KMS-11 (cell line): ENCODE measurements at regions not wholly inside any gene's neighbourhood (a gene's known extent, or its start where the extent isn't known, plus 50 kb on each side); places are given as distances from the start of the nearest gene placed in this dataset.

Source experiments
- H2AFZ ChIP-seq: fragments of 200-600 bp; sonication (generic); 2 replicates; pipeline ENCODE4 v1.6.1; 2016; ENCODE audit warnings: antibody characterized with exemption, mixed run types, low read depth
- H3K27ac ChIP-seq: fragments of 200-600 bp; sonication (generic); 2 replicates; pipeline ENCODE4 v1.6.1; 2016; ENCODE audit warnings: mild to moderate bottlenecking, mixed run types
- H3K27me3 ChIP-seq: fragments of 200-600 bp; sonication (generic); 2 replicates; pipeline ENCODE4 v1.6.1; 2017; ENCODE audit warnings: mild to moderate bottlenecking, low read depth, mixed run types, moderate library complexity; ENCODE audit not compliant: insufficient read depth
- H3K36me3 ChIP-seq: fragments of 200-600 bp; sonication (generic); 2 replicates; pipeline ENCODE4 v1.6.1; 2017; ENCODE audit warnings: mild to moderate bottlenecking, mixed run types; ENCODE audit not compliant: insufficient read depth
- H3K4me1 ChIP-seq: fragments of 200-600 bp; sonication (generic); 2 replicates; pipeline ENCODE4 v1.6.1; 2016; ENCODE audit warnings: mild to moderate bottlenecking, low read depth, mixed run types; ENCODE audit not compliant: poor library complexity, severe bottlenecking
- H3K4me2 ChIP-seq: fragments of 200-600 bp; sonication (generic); 2 replicates; pipeline ENCODE4 v1.7.0; 2016; ENCODE audit warnings: mild to moderate bottlenecking, mixed run types
- H3K4me3 ChIP-seq: fragments of 200-600 bp; sonication (generic); IDR thresholded peaks from 2 replicates; pipeline ENCODE4 v1.6.1; 2017; ENCODE audit warnings: low read depth, low read length, mixed read lengths; ENCODE audit not compliant: insufficient read depth
- H3K79me2 ChIP-seq: fragments of 200-600 bp; sonication (generic); 2 replicates; pipeline ENCODE4 v1.6.1; 2016; ENCODE audit warnings: low read depth, mixed run types; ENCODE audit not compliant: insufficient read depth
- H3K9ac ChIP-seq: fragments of 200-600 bp; sonication (generic); 2 replicates; pipeline ENCODE4 v1.6.1; 2016; ENCODE audit warnings: mild to moderate bottlenecking, mixed run types
- H4K20me1 ChIP-seq: fragments of 200-600 bp; sonication (generic); 2 replicates; pipeline ENCODE4 v1.6.1; 2016; ENCODE audit warnings: mild to moderate bottlenecking, mixed run types; ENCODE audit not compliant: insufficient read depth
- CTCF ChIP-seq: fragments of 200-600 bp; sonication (generic); conservative IDR thresholded peaks from 2 replicates; pipeline ENCODE4 v1.6.1; 2017; ENCODE audit warnings: low read depth, mild to moderate bottlenecking, antibody characterized with exemption, low read length, moderate library complexity, mixed read lengths

- TF ChIP-seq CTCF, result no peak
- Histone ChIP-seq H3K27me3 (no peaks in the 10 kb centered on the region), H3K9ac (no peak overlapping the region), H3K4me2 (no peak overlapping the region), H3K4me1 (no peaks in the 10 kb centered on the region), H3K27ac (no peak overlapping the region), H3K79me2 (no peaks in the 10 kb centered on the region), H4K20me1 (no peaks in the 10 kb centered on the region), H3K4me3 (no peak overlapping the region), H3K36me3 (no peaks in the 10 kb centered on the region), H2AFZ (no peak overlapping the region)
These were observed 735.2 kb upstream of the TBX3 start for GRCh38 chr12:115419145-115419646.

- no peak overlapping the region for H3K9ac ChIP-seq
- no peak for TF ChIP-seq CTCF
- no peaks in the 10 kb centered on the region for H3K79me2 ChIP-seq
- no peak overlapping the region for H3K27ac ChIP-seq
- H3K27me3 ChIP-seq, result no peaks in the 10 kb centered on the region
- H4K20me1 ChIP-seq, result no peaks in the 10 kb centered on the region
- H3K4me2 ChIP-seq, result no peak overlapping the region
- H2AFZ ChIP-seq, result no peak overlapping the region
- H3K4me3 ChIP-seq, result no peak overlapping the region
- no peaks in the 10 kb centered on the region for H3K36me3 ChIP-seq
- H3K4me1 ChIP-seq, result no peaks in the 10 kb centered on the region
These were observed 733.6 kb upstream of the TBX3 start for GRCh38 chr12:115417610-115418009.

GRCh38 chr12:115416869-115417268 lies 732.9 kb upstream of the TBX3 start:
- no peak for TF ChIP-seq CTCF
- Histone ChIP-seq H3K36me3 (no peaks in the 10 kb centered on the region), H2AFZ (no peak overlapping the region), H3K4me3 (no peak overlapping the region), H3K9ac (no peak overlapping the region), H3K4me1 (no peaks in the 10 kb centered on the region), H4K20me1 (no peaks in the 10 kb centered on the region), H3K79me2 (no peaks in the 10 kb centered on the region), H3K27me3 (no peaks in the 10 kb centered on the region), H3K4me2 (no peak overlapping the region), H3K27ac (no peak overlapping the region)

- Histone ChIP-seq H4K20me1 (no peaks in the 10 kb centered on the region), H3K4me3 (no peak overlapping the region), H3K36me3 (no peaks in the 10 kb centered on the region), H3K9ac (no peak overlapping the region), H3K4me2 (no peak overlapping the region), H3K27ac (no peak overlapping the region), H3K79me2 (no peaks in the 10 kb centered on the region), H3K4me1 (no peaks in the 10 kb centered on the region), H2AFZ (no peak overlapping the region), H3K27me3 (no peaks in the 10 kb centered on the region)
- TF ChIP-seq CTCF, result no peak
These were observed 729.7 kb upstream of the TBX3 start for GRCh38 chr12:115413626-115414025.
